ENCODE measurements at regions not wholly inside any gene's neighbourhood (a gene's known extent, or its start where the extent isn't known, plus 50 kb on each side); places are given as distances from the start of the nearest gene placed in this dataset.

GRCh38 chr5:62083247-62083646 lies 222.8 kb upstream of the KIF2A start:
- no peak overlapping the region for H3K4me3 ChIP-seq (ENCODE audit: extremely low read depth in 1 of 4, insufficient read depth in 2 of 4, low read depth in 3 of 4, low read length in 4 of 4)
- H4K5ac ChIP-seq (ENCODE audit: insufficient read length, low read depth, low read length), result no peak overlapping the region
- ChIA-PET POLR2A (ENCODE audit: partially characterized antibody) (no interaction called here), CTCF (ENCODE audit: partially characterized antibody) (interaction anchor here (1.6 to 2.0 kb wide), 2 partner anchors 16 to 28 kb away, joined by 4 to 5 read pairs; no protein-coding TSS in a partner anchor)
- no peaks in the 10 kb centered on the region for H3K79me1 ChIP-seq (ENCODE audit: low read depth, low read length)
- H3K27ac ChIP-seq (ENCODE audit: low read depth, low read length), result no peak overlapping the region
- H3K14ac ChIP-seq (ENCODE audit: insufficient read length), result no peak overlapping the region
- H3K4me2 ChIP-seq (ENCODE audit: insufficient read depth in 1 of 2, low read depth in 2 of 2, low read length in 2 of 2), result no peak overlapping the region
- no peak overlapping the region for H2BK15ac ChIP-seq (ENCODE audit: low read length)
- 87% methylated on average over 7 of the region's 7 CpGs; no CpG with 5 or more reads in 1 of the 2 experiments for WGBS, 2 experiments (ENCODE audit: extremely low coverage in 1 of 2, insufficient coverage in 1 of 2, insufficient read length in 1 of 2, insufficient replicate concordance in 2 of 2, low coverage in 1 of 2, low lambda C conversion rate in 2 of 2, missing lambda C conversion rate in 1 of 2)
- no peak overlapping the region for H4K91ac ChIP-seq (replicated peaks; ENCODE audit: insufficient read length, low read length)
- H4K8ac ChIP-seq (ENCODE audit: extremely low read depth, insufficient read depth, low read length), result no peak overlapping the region
- H4K20me1 ChIP-seq (replicated peaks in 1 of 2; ENCODE audit: control insufficient read depth in 1 of 2, insufficient read depth in 2 of 2, low read length in 2 of 2), result no peaks in the 10 kb centered on the region
- no peak overlapping the region for H3K56ac ChIP-seq (replicated peaks; ENCODE audit: insufficient read length, low read depth, low read length)
- no peak overlapping the region for H3K9ac ChIP-seq (replicated peaks in 1 of 4; ENCODE audit: extremely low read depth in 1 of 4, low read depth in 3 of 4, low read length in 3 of 4)
- no peaks in the 10 kb centered on the region for H3K36me3 ChIP-seq (ENCODE audit: control insufficient read depth in 2 of 4, insufficient read depth in 4 of 4, low read length in 3 of 4)
- H2BK5ac ChIP-seq (ENCODE audit: low read depth, low read length), result no peak overlapping the region
- no peak overlapping the region for H2BK120ac ChIP-seq (replicated peaks; ENCODE audit: low read depth, low read length)
- no peak overlapping the region for H3K18ac ChIP-seq (ENCODE audit: extremely low read depth, low read length)
- H2AFZ ChIP-seq (ENCODE audit: low read length), result no peak overlapping the region
- H2BK12ac ChIP-seq (ENCODE audit: low read depth, low read length), result no peak overlapping the region
- no peak overlapping the region for H3K23ac ChIP-seq (ENCODE audit: insufficient read length)
- H2AK5ac ChIP-seq (ENCODE audit: low read depth, low read length), result no peak overlapping the region
- H3K9me3 ChIP-seq (ENCODE audit: insufficient read depth in 2 of 2, low read depth in 1 of 2, low read length in 1 of 2), result no peaks in the 10 kb centered on the region
- no peak for DNase-seq (ENCODE audit: low read depth in 1 of 2, low spot score in 2 of 2)
- no peaks in the 10 kb centered on the region for H3K27me3 ChIP-seq (replicated peaks in 1 of 4; ENCODE audit: control insufficient read depth in 3 of 4, extremely low read depth in 1 of 4, insufficient read depth in 3 of 4, low read length in 3 of 4)
- no peak overlapping the region for H3K4ac ChIP-seq (replicated peaks; ENCODE audit: insufficient read length, low read depth, low read length)
- H3K79me2 ChIP-seq (ENCODE audit: control insufficient read depth in 1 of 2, insufficient read depth in 2 of 2, low read length in 2 of 2), result no peaks in the 10 kb centered on the region
- H3K4me1 ChIP-seq (replicated peaks in 1 of 4; ENCODE audit: control insufficient read depth in 3 of 4, insufficient read depth in 4 of 4, low read length in 3 of 4), result peaks cover 0 to 4% (median 0%) of the 10 kb centered on the region in 4 experiments; a peak in 1 of 7 replicates
- no peak for FAIRE-seq
- H3K23me2 ChIP-seq (ENCODE audit: low read depth, low read length), result no peaks in the 10 kb centered on the region
- peak overlapping the region; percentile 87 for H2BK20ac ChIP-seq (ENCODE audit: low read length)
- TF ChIP-seq FOSL1 (IDR thresholded peaks at IDR 0.05; ENCODE audit: insufficient read depth, low read depth, low read length) (no peak), BACH1 (IDR thresholded peaks at IDR 0.05; ENCODE audit: low read length) (no peak), TBP (IDR thresholded peaks at IDR 0.05; ENCODE audit: low read depth, low read length) (no peak), TCF12 (IDR thresholded peaks at IDR 0.05; ENCODE audit: low read depth, low read length) (no peak), ASH2L (IDR thresholded peaks at IDR 0.05; ENCODE audit: low read length) (no peak)
